Stimulated activated naive B cell treated with anti-CD40 and anti-IgM and Interleukin-4, amounts not matched to agents 10 μg/mL and 1 μg/mL and 100 μg/mL, for 72 hours (primary cell): ENCODE measurements at regions not wholly inside any gene's neighbourhood (a gene's known extent, or its start where the extent isn't known, plus 50 kb on each side); places are given as distances from the start of the nearest gene placed in this dataset.

Experiments
- ATAC-seq, 2 donors: fragments of 150-1000 bp; cut with Tn5 transposase; replicated peaks; 2 replicates each; pipeline ENCODE4 v1.10.0; 2021; ENCODE audit warnings: moderate library complexity in 1 of 2
- DNase-seq: peaks from one replicate; pipeline ENCODE4 v3.0.0; 2021
- H3K27ac Mint-ChIP-seq: one replicate; pipeline ENCODE4 v1.8.0; 2022; ENCODE audit warnings: mild to moderate bottlenecking, mixed read lengths
- H3K27me3 Mint-ChIP-seq, 2 donors: one replicate each; pipeline ENCODE4 v1.8.0; 2022; ENCODE audit warnings: mixed read lengths in 2 of 2
- H3K36me3 Mint-ChIP-seq, 2 donors: one replicate each; pipeline ENCODE4 v1.8.0; 2022; ENCODE audit warnings: mixed read lengths in 2 of 2, mild to moderate bottlenecking in 1 of 2
- H3K4me1 Mint-ChIP-seq, 2 donors: one replicate each; pipeline ENCODE4 v1.8.0; 2022; ENCODE audit warnings: mixed read lengths in 2 of 2, mild to moderate bottlenecking in 1 of 2
- H3K4me3 Mint-ChIP-seq, 2 donors: one replicate each; pipeline ENCODE4 v1.8.0; 2022; ENCODE audit warnings: mild to moderate bottlenecking in 2 of 2, mixed read lengths in 2 of 2, moderate library complexity in 1 of 2
- H3K9me3 Mint-ChIP-seq, 2 donors: one replicate each; pipeline ENCODE4 v1.8.0; 2022; ENCODE audit warnings: mixed read lengths in 2 of 2, mild to moderate bottlenecking in 1 of 2

- ATAC-seq (no peak), DNase-seq (no peak)
- Mint-ChIP-seq H3K27ac (no peak overlapping the region), H3K4me1 (no peaks in the 10 kb centered on the region), H3K9me3 (peaks cover 3 to 4% of the 10 kb centered on the region in 2 donors), H3K4me3 (no peak overlapping the region), H3K27me3 (no peaks in the 10 kb centered on the region), H3K36me3 (no peaks in the 10 kb centered on the region)
Observed at GRCh38 chr1:79224537-79224936, 218.0 kb upstream of the ADGRL4 start.

DNA sequence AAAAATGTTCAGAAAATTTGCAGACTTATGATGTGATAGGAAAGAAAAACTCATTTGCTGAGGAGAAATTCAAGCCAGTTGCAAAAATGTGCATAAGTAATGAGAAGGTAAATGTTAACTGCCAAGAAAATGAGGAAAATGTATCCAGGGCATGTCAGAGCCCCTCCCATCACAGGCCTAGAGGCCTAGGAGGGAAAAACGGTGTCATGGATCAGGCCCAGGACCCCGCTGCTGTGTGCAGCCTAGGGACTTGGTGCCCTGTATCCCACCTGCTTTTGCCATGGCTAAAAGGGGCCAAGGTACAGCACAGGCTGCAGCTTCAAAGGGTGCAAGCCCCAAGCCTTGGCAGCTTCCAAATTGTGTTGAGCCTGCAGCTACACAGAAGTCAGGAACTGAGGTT, 214.0 kb upstream of the ADGRL4 start:
- no peaks in the 10 kb centered on the region for H3K36me3 Mint-ChIP-seq
- H3K9me3 Mint-ChIP-seq = peaks cover 0 to 5% of the 10 kb centered on the region in 2 donors
- ATAC-seq (no peak), DNase-seq (no peak)
- no peak overlapping the region for H3K4me3 Mint-ChIP-seq
- no peaks in the 10 kb centered on the region for H3K27me3 Mint-ChIP-seq
- no peaks in the 10 kb centered on the region for H3K4me1 Mint-ChIP-seq
- no peak overlapping the region for H3K27ac Mint-ChIP-seq

DNA sequence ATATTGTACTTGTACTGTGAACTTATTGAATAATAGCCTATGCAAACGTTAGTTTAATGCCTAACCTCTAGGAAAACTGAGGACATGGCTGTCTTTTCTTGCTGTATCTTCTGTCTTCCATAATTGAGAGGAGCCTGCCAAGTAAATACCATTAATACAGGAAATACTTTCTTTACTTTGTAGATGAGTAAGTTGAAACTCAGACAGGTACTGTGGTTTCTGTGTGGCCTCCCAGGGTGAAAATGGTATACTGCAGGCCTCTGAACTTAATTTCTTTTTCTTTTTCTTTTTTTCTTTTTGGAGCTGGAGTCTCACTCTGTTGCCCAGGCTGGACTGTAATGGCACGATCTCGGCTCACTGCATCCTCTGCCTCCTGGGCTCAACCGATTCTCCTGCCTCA, 208.8 kb upstream of the ADGRL4 start:
- Mint-ChIP-seq H3K9me3 (peaks cover 0 to 6% of the 10 kb centered on the region in 2 donors), H3K4me3 (no peak overlapping the region), H3K27me3 (no peaks in the 10 kb centered on the region), H3K27ac (no peak overlapping the region), H3K36me3 (no peaks in the 10 kb centered on the region), H3K4me1 (no peaks in the 10 kb centered on the region)
- ATAC-seq (no peak), DNase-seq (no peak)

- DNase-seq (no peak), ATAC-seq (no peak)
- H3K27me3 Mint-ChIP-seq = no peaks in the 10 kb centered on the region
- H3K36me3 Mint-ChIP-seq = no peaks in the 10 kb centered on the region
- peaks cover 0 to 3% of the 10 kb centered on the region in 2 donors for H3K9me3 Mint-ChIP-seq
- H3K4me3 Mint-ChIP-seq = no peak overlapping the region
- no peak overlapping the region for H3K27ac Mint-ChIP-seq
- H3K4me1 Mint-ChIP-seq = no peaks in the 10 kb centered on the region
Observed at GRCh38 chr1:79207786-79208185, 201.3 kb upstream of the ADGRL4 start.

DNA sequence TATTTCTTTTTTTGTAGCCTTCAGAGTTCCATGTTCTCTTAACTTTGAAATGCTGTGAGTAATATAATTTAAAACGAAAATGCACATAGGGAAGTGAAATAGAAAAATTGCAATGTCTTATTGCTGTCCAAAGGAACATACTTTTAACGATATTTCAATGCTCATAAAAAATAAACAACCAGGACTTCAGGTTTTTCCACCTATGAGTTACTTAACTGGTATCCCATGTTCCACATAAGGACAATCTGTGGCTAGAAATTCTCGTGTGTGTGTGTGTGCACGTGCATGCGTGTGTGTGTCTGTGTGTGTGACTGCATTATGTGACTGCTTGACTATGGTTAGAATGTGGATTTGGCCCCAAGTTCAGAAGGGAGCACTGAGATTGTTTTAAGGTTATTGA, 200.8 kb upstream of the ADGRL4 start:
- H3K4me1 Mint-ChIP-seq = no peaks in the 10 kb centered on the region
- H3K27ac Mint-ChIP-seq = no peak overlapping the region
- H3K27me3 Mint-ChIP-seq = no peaks in the 10 kb centered on the region
- peaks cover 0 to 3% of the 10 kb centered on the region in 2 donors for H3K9me3 Mint-ChIP-seq
- no peaks in the 10 kb centered on the region for H3K36me3 Mint-ChIP-seq
- DNase-seq (no peak), ATAC-seq (no peak)
- no peak overlapping the region for H3K4me3 Mint-ChIP-seq

DNA sequence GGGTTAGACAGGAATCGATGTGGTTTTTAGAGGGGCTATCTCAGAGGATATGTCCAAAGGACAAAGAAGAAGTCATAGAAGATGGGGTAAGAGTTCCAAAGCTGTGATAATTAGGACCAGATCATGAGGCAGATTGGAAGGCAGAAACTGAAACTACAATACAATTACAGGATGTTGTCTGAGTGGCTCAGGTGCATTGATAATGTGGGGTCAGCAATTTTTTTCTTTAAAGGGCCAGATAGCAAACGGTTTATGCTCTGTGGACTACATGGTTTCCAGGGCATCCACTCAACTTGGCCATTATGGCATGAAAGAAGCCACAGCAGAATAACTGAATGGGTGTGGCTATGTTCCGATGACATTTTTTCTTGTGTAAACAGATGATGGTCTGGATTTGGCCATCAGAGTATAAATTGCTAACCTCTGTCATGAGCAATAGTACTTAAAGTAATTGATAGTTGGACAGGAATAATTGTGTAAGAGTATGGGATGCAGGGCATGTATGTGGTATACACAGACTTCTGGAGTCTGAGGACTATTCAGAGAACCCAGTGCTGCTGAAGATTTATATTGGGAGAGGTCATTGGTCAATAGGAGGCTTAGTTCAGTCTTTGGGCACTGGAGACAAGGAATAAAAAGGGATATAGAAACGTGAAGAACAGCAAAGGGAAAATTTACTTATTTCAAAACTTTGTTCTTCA, 198.4 kb upstream of the ADGRL4 start:
- H3K27me3 Mint-ChIP-seq = no peaks in the 10 kb centered on the region
- no peak overlapping the region for H3K4me3 Mint-ChIP-seq
- ATAC-seq = no peak
- H3K27ac Mint-ChIP-seq = no peak overlapping the region
- H3K9me3 Mint-ChIP-seq = peaks cover 0 to 2% of the 10 kb centered on the region in 2 donors
- no peaks in the 10 kb centered on the region for H3K4me1 Mint-ChIP-seq
- H3K36me3 Mint-ChIP-seq = no peaks in the 10 kb centered on the region
- DNase-seq = no peak

GRCh38 chr1:79198832-79199231, 192.3 kb upstream of the ADGRL4 start:
- peaks cover 0 to 2% of the 10 kb centered on the region in 2 donors for H3K9me3 Mint-ChIP-seq

GRCh38 chr1:79197421-79197820, 190.9 kb upstream of the ADGRL4 start:
- Mint-ChIP-seq H3K27ac (no peak overlapping the region), H3K9me3 (peaks cover 0 to 2% of the 10 kb centered on the region in 2 donors), H3K4me3 (no peak overlapping the region), H3K4me1 (no peaks in the 10 kb centered on the region), H3K27me3 (no peaks in the 10 kb centered on the region), H3K36me3 (no peaks in the 10 kb centered on the region)
- ATAC-seq (no peak), DNase-seq (no peak)

More at GRCh38 chr1:79198832-79199231, 192.3 kb upstream of the ADGRL4 start:
- H3K27ac Mint-ChIP-seq = no peak overlapping the region
- no peak for DNase-seq
- H3K4me1 Mint-ChIP-seq = no peaks in the 10 kb centered on the region
- no peaks in the 10 kb centered on the region for H3K27me3 Mint-ChIP-seq
- no peaks in the 10 kb centered on the region for H3K36me3 Mint-ChIP-seq
- H3K4me3 Mint-ChIP-seq = no peak overlapping the region
- no peak for ATAC-seq

- no peak overlapping the region for H3K4me3 Mint-ChIP-seq
- DNase-seq = no peak
- H3K4me1 Mint-ChIP-seq = no peaks in the 10 kb centered on the region
- no peaks in the 10 kb centered on the region for H3K27me3 Mint-ChIP-seq
- H3K36me3 Mint-ChIP-seq = no peaks in the 10 kb centered on the region
- no peak for ATAC-seq
- H3K27ac Mint-ChIP-seq = no peak overlapping the region
- peaks cover 0 to 2% of the 10 kb centered on the region in 2 donors for H3K9me3 Mint-ChIP-seq
Observed at GRCh38 chr1:79196211-79196610, 189.7 kb upstream of the ADGRL4 start.

DNA sequence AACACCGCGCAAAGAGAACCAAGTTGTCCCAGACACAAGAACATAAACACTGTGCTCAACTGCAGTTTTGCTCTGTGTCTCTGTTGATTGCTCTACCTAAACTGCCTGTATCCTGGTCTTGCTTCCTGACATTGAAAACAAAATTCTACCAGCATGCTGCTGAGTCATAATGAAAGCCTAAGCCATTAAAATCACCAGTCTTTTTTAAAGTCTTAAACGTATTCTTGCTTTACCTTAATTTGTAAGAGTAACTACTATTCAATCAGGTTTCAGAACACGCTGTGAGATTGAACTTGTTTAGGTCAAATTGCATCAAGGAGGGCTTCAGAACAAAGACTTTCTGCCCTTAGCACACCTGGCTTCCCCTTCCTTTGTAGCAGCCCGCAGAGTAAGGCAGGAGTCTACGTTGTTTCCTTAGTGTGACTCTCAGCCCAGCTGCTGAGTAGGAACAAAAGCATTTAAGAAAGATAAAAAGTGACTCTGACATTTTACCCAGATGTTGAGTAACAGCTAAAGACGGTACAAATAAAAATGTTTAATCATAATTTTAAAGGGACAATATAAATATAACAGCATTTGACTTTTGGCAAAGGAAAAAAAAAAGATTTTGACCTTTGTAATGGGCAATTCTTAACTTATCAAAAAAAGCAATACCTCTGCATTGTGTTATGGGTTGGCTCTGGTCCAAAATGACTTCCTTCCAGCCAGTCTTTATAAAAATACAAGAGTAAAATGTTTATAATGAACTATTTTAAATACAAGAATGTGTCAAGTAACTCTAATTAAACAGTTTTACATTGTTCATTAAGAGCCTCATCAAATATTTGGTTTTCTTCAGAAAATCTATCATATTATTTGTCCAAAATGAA, 186.9 kb upstream of the ADGRL4 start:
- peaks cover 0 to 5% of the 10 kb centered on the region in 2 donors for H3K9me3 Mint-ChIP-seq
- no peak overlapping the region for H3K27ac Mint-ChIP-seq
- ATAC-seq (peak in 1 of 2 donors; percentile 29), DNase-seq (no peak)
- H3K27me3 Mint-ChIP-seq = no peaks in the 10 kb centered on the region
- no peak overlapping the region for H3K4me3 Mint-ChIP-seq
- no peaks in the 10 kb centered on the region for H3K36me3 Mint-ChIP-seq
- H3K4me1 Mint-ChIP-seq = no peaks in the 10 kb centered on the region

GRCh38 chr1:79190074-79190473, 183.5 kb upstream of the ADGRL4 start:
- H3K36me3 Mint-ChIP-seq = no peaks in the 10 kb centered on the region
- no peak overlapping the region for H3K4me3 Mint-ChIP-seq
- H3K4me1 Mint-ChIP-seq = no peaks in the 10 kb centered on the region
- DNase-seq (no peak), ATAC-seq (peak; percentile 38 to 62)
- H3K27ac Mint-ChIP-seq = no peak overlapping the region
- H3K9me3 Mint-ChIP-seq = peaks cover 0 to 7% of the 10 kb centered on the region in 2 donors
- H3K27me3 Mint-ChIP-seq = no peaks in the 10 kb centered on the region

DNA sequence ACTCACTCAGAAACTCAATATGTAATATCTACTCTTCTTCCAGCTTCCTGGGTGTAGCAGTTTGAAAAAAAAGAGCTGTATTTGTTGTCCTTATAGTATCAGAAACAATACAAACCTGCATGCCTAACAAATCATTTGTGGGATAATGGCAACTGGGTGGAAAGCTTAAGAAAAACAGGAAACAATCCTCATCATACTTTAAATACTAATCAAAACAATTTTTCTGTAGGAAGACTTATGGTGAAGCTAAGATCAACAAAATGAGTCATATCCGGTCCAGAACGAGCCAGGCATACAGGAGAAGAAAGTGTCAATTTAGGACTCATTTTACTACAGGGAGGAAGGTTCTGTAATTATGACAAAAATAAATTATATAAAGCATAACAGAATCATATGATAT, 181.8 kb upstream of the ADGRL4 start:
- Mint-ChIP-seq H3K36me3 (no peaks in the 10 kb centered on the region), H3K27ac (no peak overlapping the region), H3K9me3 (peaks cover 0 to 8% of the 10 kb centered on the region in 2 donors), H3K27me3 (no peaks in the 10 kb centered on the region), H3K4me1 (no peaks in the 10 kb centered on the region), H3K4me3 (no peak overlapping the region)
- no peak for DNase-seq
- no peak for ATAC-seq

GRCh38 chr1:79186260-79186659, 179.7 kb upstream of the ADGRL4 start:
- no peaks in the 10 kb centered on the region for H3K27me3 Mint-ChIP-seq
- H3K27ac Mint-ChIP-seq = no peak overlapping the region
- ATAC-seq (no peak), DNase-seq (no peak)
- H3K9me3 Mint-ChIP-seq = peaks cover 0 to 8% of the 10 kb centered on the region in 2 donors
- H3K36me3 Mint-ChIP-seq = no peaks in the 10 kb centered on the region
- H3K4me1 Mint-ChIP-seq = no peaks in the 10 kb centered on the region
- no peak overlapping the region for H3K4me3 Mint-ChIP-seq

- Mint-ChIP-seq H3K27ac (no peak overlapping the region), H3K27me3 (no peaks in the 10 kb centered on the region), H3K36me3 (no peaks in the 10 kb centered on the region), H3K9me3 (peaks cover 0 to 8% of the 10 kb centered on the region in 2 donors), H3K4me3 (no peak overlapping the region), H3K4me1 (no peaks in the 10 kb centered on the region)
- no peak for DNase-seq
- ATAC-seq = no peak
Observed at GRCh38 chr1:79177844-79178243, 171.3 kb upstream of the ADGRL4 start.

DNA sequence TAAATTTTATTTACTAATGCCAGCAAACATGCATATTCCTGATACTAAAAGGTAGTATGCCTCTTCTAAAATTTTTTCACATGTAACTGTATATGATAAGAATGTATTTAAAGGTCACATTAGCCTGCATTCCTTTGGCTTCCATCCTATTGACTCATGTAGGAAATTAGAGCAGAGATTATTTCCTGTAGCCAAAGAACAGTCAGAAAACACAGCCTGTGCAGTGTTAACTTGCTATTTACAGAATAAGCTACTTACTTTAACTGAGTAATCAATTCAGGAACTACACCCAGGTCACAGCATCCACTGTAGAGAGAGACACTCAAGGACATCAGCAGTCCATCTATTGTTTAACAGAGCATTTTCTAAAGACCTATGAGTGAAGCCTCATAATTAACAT, 154.5 kb upstream of the ADGRL4 start:
- no peak for ATAC-seq
- no peaks in the 10 kb centered on the region for H3K27me3 Mint-ChIP-seq
- no peaks in the 10 kb centered on the region for H3K36me3 Mint-ChIP-seq
- no peak overlapping the region for H3K27ac Mint-ChIP-seq
- no peaks in the 10 kb centered on the region for H3K4me1 Mint-ChIP-seq
- H3K9me3 Mint-ChIP-seq = peaks cover 5 to 12% of the 10 kb centered on the region in 2 donors
- H3K4me3 Mint-ChIP-seq = no peak overlapping the region
- no peak for DNase-seq
